ENCODE measurements at regions not wholly inside any gene's neighbourhood (a gene's known extent, or its start where the extent isn't known, plus 50 kb on each side); places are given as distances from the start of the nearest gene placed in this dataset.

- no peaks in the 10 kb centered on the region for H3K36me3 ChIP-seq (replicated peaks)
- DNase-seq, result no peak
- H3K27me3 ChIP-seq (replicated peaks), result peaks cover 67% of the 10 kb centered on the region
- in situ Hi-C loops (cut with HindIII; ENCODE audit: low pct_ligation_motif_present, low sequenced_read_pairs), result no loop called here
- TF ChIP-seq CTCF (IDR thresholded peaks at IDR 0.05; ENCODE audit: low read depth, low read length, missing control alignments), result no peak
- no peak overlapping the region for H3K27ac ChIP-seq
- H3K4me3 ChIP-seq (ENCODE audit: low read depth, low read length), result no peak overlapping the region
These were observed 70.6 kb upstream of the LEP start for GRCh38 chr7:128170461-128170860.

GRCh38 chr7:128171342-128171918 lies 69.6 kb upstream of the LEP start:
- in situ Hi-C loops (cut with HindIII; ENCODE audit: low pct_ligation_motif_present, low sequenced_read_pairs), result no loop called here
- Histone ChIP-seq H3K4me3 (ENCODE audit: low read depth, low read length) (no peak overlapping the region), H3K36me3 (replicated peaks) (no peaks in the 10 kb centered on the region), H3K27ac (no peak overlapping the region), H3K27me3 (replicated peaks) (peaks cover 57% of the 10 kb centered on the region)
- DNase-seq, result no peak
- TF ChIP-seq CTCF (IDR thresholded peaks at IDR 0.05; ENCODE audit: low read depth, low read length, missing control alignments), result no peak

- peaks cover 52% of the 10 kb centered on the region for H3K27me3 ChIP-seq (replicated peaks)
- no peak overlapping the region for H3K27ac ChIP-seq
- H3K4me3 ChIP-seq (ENCODE audit: low read depth, low read length), result no peak overlapping the region
- no peak for TF ChIP-seq CTCF (IDR thresholded peaks at IDR 0.05; ENCODE audit: low read depth, low read length, missing control alignments)
- DNase-seq, result no peak
- H3K36me3 ChIP-seq (replicated peaks), result no peaks in the 10 kb centered on the region
- in situ Hi-C loops (cut with HindIII; ENCODE audit: low pct_ligation_motif_present, low sequenced_read_pairs), result no loop called here
These were observed 68.9 kb upstream of the LEP start for GRCh38 chr7:128172151-128172550.

- no peak for TF ChIP-seq CTCF (IDR thresholded peaks at IDR 0.05; ENCODE audit: low read depth, low read length, missing control alignments)
- in situ Hi-C loops (cut with HindIII; ENCODE audit: low pct_ligation_motif_present, low sequenced_read_pairs), result no loop called here
- Histone ChIP-seq H3K4me3 (ENCODE audit: low read depth, low read length) (no peak overlapping the region), H3K27ac (no peak overlapping the region), H3K36me3 (replicated peaks) (no peaks in the 10 kb centered on the region), H3K27me3 (replicated peaks) (peaks cover 51% of the 10 kb centered on the region)
- no peak for DNase-seq
These were observed 68.1 kb upstream of the LEP start for GRCh38 chr7:128172963-128173362.

GRCh38 chr7:128174386-128174785 lies 66.7 kb upstream of the LEP start:
- H3K27me3 ChIP-seq (replicated peaks), result peaks cover 47% of the 10 kb centered on the region
- DNase-seq, result no peak
- no peak for TF ChIP-seq CTCF (IDR thresholded peaks at IDR 0.05; ENCODE audit: low read depth, low read length, missing control alignments)
- in situ Hi-C loops (cut with HindIII; ENCODE audit: low pct_ligation_motif_present, low sequenced_read_pairs), result no loop called here
- no peak overlapping the region for H3K27ac ChIP-seq
- H3K4me3 ChIP-seq (ENCODE audit: low read depth, low read length), result no peak overlapping the region
- no peaks in the 10 kb centered on the region for H3K36me3 ChIP-seq (replicated peaks)

- Histone ChIP-seq H3K36me3 (replicated peaks) (no peaks in the 10 kb centered on the region), H3K27ac (no peak overlapping the region), H3K27me3 (replicated peaks) (peaks cover 40% of the 10 kb centered on the region), H3K4me3 (ENCODE audit: low read depth, low read length) (no peak overlapping the region)
- TF ChIP-seq CTCF (IDR thresholded peaks at IDR 0.05; ENCODE audit: low read depth, low read length, missing control alignments), result no peak
- in situ Hi-C loops (cut with HindIII; ENCODE audit: low pct_ligation_motif_present, low sequenced_read_pairs), result no loop called here
- peak; percentile 9 for DNase-seq
These were observed 64.4 kb upstream of the LEP start for GRCh38 chr7:128176696-128177095.
